ENCODE measurements at regions not wholly inside any gene's neighbourhood (a gene's known extent, or its start where the extent isn't known, plus 50 kb on each side); places are given as distances from the start of the nearest gene placed in this dataset.

- no peak for DNase-seq
These were observed 110.7 kb upstream of the FZD8 start for GRCh38 chr10:35752469-35753461.

- DNase-seq: no peak
These were observed 109.3 kb upstream of the FZD8 start for GRCh38 chr10:35751347-35751746.

- DNase-seq: no peak
These were observed 107.1 kb upstream of the FZD8 start for GRCh38 chr10:35749230-35749629.

GRCh38 chr10:35745617-35746403, 103.7 kb upstream of the FZD8 start:
- DNase-seq: no peak

GRCh38 chr10:35743851-35744250, 101.8 kb upstream of the FZD8 start:
- no peak for DNase-seq

- no peak for DNase-seq
These were observed 101.3 kb upstream of the FZD8 start for GRCh38 chr10:35743351-35743750.

- no peak for DNase-seq
These were observed 97.9 kb upstream of the FZD8 start for GRCh38 chr10:35739998-35740397.

- DNase-seq: no peak
These were observed 93.3 kb upstream of the FZD8 start for GRCh38 chr10:35735412-35735811.

GRCh38 chr10:35731828-35732227, 89.7 kb upstream of the FZD8 start:
- DNase-seq: no peak

GRCh38 chr10:35728341-35728740, 86.2 kb upstream of the FZD8 start:
- DNase-seq: no peak

- no peak for DNase-seq
These were observed 84.8 kb upstream of the FZD8 start for GRCh38 chr10:35726846-35727245.

GRCh38 chr10:35723992-35724391, 81.9 kb upstream of the FZD8 start:
- no peak for DNase-seq

- no peak for DNase-seq
These were observed 81.0 kb upstream of the FZD8 start for GRCh38 chr10:35723059-35723458.

- DNase-seq: no peak
These were observed 80.5 kb upstream of the FZD8 start for GRCh38 chr10:35722636-35723035.

- DNase-seq: no peak
These were observed 80.1 kb upstream of the FZD8 start for GRCh38 chr10:35722226-35722625.

GRCh38 chr10:35720366-35720765, 78.3 kb upstream of the FZD8 start:
- no peak for DNase-seq

- DNase-seq: no peak
These were observed 74.7 kb upstream of the FZD8 start for GRCh38 chr10:35716776-35717175.

- no peak for DNase-seq
These were observed 70.4 kb upstream of the FZD8 start for GRCh38 chr10:35712486-35712885.

- DNase-seq: no peak
These were observed 69.7 kb upstream of the FZD8 start for GRCh38 chr10:35711615-35712411.

- no peak for DNase-seq
These were observed 65.7 kb upstream of the FZD8 start for GRCh38 chr10:35707642-35708425.

GRCh38 chr10:35706959-35707358, 64.9 kb upstream of the FZD8 start:
- DNase-seq: no peak

GRCh38 chr10:35705671-35706070, 63.6 kb upstream of the FZD8 start:
- DNase-seq: no peak

Measured in hematopoietic multipotent progenitor cell treated with erythropoietin and hydrocortisone succinate and interleukin-3 and kit ligand, for 6 days (in vitro differentiated cells).